ENCODE measurements at regions not wholly inside any gene's neighbourhood (a gene's known extent, or its start where the extent isn't known, plus 50 kb on each side); places are given as distances from the start of the nearest gene placed in this dataset.

- TF ChIP-seq CTCF (IDR thresholded peaks at IDR 0.05) (no peak), POLR2A (IDR thresholded peaks at IDR 0.05) (no peak)
Observed at GRCh38 chr11:128339792-128340191, 247.6 kb downstream of the ETS1 start.

All from uterus (tissue), 2 donors.